IPS DF 4.7 (cell line): ENCODE measurements at regions not wholly inside any gene's neighbourhood (a gene's known extent, or its start where the extent isn't known, plus 50 kb on each side); places are given as distances from the start of the nearest gene placed in this dataset.

Experiments
- DNase-seq: peaks from one replicate; pipeline ENCODE4 v3.0.0-alpha.2; 2013; ENCODE audit warnings: low spot score; ENCODE audit errors: extremely low read depth

DNA sequence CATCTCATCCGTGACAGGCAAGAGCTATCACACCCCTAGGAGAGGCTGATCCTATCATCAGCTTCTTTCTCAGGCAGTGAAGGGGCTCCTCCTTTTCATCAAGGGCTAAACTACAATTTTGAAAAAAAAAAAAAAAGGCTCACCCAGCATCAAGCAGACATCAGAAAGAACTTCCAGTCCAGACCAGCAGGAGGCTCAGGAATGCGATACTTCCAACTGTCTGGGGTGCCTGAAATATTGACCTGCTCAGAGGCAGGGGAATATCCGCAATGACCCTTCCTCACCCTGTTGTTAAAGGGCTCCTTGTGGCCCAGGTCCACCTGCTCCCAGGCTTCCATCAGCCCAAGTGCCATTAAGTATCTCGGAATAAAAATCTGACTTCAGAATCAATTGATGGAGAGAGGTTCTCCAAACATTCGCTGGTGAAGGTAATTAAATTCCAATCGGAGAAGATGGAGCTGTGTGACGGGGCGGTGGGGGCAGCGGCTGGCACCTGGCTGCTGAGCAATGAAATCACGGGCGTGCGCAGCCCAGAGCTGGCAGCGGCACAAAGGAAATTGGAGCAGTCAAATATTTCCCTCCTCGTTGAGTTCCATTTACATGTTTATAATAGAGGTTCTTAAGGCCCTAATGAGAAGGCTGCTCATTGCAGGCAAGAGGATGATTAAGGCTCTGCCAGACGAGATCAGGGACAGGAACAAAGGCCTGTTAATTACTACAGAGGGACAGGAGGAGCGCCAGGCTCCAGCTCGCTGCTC, 69.0 kb upstream of the THY1 start:
- no peak for DNase-seq

DNA sequence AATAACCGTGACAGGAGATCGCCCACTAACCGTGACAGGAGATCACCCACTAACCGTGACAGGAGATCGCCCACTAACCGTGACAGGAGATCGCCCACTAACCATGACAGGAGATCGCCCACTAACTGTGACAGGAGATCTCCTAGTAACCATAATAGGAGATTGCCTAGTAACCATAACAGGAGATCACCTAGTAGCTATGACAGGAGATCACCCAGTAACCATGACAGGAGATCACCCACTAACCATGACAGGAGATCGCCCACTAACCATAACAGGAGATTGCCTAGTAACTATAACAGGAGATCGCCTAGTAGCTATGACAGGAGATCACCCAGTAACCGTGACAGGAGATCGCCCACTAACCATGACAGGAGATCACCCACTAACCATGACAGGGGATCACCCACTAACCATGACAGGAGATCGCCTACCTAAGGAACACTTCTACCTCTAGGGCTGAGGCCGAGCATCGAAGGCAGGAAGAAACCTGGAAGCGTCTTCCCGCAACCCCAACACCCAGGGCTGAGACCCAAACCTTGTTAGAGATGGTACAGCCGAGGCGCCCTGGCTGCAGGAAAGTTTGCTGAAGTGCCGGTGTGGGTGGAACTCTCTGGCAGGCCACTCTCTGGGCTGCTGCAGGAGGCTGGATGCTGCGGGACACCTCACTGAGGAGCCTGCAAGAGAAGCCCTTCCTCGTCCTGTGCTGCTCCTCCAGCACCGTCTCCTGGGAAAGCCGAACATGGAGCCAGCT, 67.5 kb upstream of the THY1 start:
- no peak for DNase-seq

GRCh38 chr11:119489087-119489486, 66.1 kb upstream of the THY1 start:
- no peak for DNase-seq

DNA sequence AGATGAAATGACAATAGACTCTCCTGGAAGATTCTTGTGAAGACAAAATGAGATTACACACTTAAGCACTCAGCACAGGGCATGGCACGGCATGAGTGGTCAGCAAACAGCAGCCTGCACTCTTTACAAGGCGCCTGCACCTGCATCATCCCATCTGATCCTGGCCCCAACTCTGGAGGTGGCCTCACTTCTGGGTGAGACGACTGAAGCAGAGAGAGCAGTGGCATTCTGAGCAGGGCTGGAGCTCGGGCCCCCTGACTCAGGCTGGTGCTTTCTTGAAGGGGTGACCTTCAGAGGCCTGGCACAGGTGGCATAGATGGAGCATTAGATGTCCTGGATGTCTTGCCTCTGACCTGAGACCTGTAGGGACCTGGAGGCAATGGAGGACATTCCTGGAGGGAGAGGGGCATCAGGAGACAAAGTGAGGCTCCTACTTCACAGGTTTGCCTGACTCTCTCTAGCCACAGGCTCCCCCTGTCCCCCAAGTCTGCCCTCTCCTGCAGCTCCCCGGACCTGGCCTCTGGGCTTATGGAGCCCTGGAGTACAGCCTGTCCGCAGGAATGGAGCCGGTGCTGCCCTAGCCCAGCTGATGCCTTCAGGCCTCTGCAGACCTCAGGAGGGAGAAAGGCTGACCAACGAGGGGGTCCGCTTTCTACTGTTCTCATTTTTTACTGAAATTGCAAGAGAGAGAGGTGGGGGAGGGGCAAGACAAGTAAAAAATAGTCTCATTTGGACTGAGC, 65.5 kb upstream of the THY1 start:
- no peak for DNase-seq

GRCh38 chr11:119486691-119487259, 63.8 kb upstream of the THY1 start:
- DNase-seq: no peak

DNA sequence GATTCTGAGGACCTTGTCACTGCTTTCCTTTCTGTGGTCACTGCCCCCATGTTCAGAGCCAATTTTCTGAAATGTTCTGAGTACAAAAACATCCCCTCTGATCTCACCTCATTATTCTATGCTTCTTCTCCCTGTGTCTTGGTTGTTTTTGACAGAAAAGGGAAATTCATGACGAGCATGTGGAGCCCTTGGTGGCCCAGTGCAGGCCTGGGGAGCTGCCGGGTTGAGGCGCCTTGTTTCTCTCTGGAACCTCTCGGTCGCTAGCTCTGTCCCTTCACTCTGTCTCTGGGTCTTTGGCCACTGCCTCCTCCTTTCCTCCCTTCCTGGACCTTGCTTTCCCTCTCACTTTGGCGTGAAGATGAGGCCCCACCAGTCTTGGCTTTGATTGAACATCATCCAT, 63.0 kb upstream of the THY1 start:
- no peak for DNase-seq

DNA sequence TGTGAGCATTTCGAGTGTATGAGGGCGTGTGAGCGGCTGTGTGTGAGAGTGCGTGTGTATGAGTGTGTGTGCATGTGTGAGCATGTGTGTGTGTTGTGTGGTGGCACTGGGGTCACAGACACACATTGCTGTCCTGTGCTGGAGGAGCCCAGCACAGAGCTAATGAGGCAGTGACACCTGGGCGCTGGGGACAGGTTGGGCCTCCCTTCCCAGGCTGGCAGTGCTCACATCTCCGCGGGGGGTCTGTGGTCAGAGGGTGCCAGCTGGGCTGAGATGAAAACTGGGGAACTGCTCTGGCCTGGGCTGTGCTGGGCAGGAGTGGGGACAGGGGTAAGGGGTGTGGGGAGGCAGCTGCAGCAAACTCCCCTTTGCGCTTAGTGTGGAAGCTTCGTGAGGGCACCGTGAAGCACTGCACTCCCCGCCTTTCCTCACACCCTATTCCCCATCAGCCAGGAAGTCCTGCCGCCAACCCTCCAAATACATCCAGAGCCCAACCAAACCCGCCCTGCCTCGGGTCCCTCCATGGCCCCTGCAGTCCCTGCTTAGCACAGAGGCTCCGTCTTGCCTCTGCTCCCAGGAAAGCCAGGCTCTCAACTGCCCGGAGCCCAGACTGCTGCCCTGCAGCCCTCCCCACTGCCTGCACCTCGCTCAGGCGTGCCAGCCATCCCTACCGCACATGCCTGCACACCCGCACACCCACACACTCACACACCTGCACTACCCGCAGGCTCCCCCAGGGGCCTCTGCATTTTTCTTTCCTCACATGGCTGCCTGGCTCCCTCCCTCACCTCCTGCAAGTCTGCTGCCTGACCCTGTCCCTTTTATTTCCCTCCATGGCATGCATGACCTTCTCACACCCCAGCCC, 62.0 kb upstream of the THY1 start:
- no peak for DNase-seq

- no peak for DNase-seq
These were observed 61.0 kb upstream of the THY1 start for GRCh38 chr11:119483881-119484371.

DNA sequence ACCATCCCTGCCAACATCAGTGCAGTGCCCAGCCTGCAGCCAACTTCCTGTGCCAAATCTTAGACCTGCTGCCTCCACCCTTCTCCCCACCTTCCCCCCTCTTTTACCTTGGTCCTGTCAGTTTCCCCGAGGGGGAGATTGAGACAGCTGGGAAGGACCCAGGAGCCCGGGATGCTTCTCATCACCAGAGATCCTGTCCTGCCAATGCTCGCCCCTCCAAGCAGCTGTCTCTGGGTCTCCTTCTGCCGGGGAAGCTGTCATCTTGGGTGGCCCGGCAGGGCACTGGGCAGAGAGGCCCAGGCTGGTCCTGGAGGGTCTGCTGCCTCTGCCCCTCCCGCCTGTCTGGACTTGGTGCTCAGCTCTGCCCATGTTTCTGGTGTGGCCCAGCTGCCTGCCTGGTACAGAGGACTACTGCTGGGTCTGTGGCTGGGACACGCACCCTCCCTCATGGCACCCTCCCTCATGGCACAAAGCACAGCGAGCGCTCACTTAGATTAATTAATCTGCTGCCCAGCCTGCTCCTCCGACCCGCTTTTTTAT, 60.4 kb upstream of the THY1 start:
- DNase-seq: no peak

DNA sequence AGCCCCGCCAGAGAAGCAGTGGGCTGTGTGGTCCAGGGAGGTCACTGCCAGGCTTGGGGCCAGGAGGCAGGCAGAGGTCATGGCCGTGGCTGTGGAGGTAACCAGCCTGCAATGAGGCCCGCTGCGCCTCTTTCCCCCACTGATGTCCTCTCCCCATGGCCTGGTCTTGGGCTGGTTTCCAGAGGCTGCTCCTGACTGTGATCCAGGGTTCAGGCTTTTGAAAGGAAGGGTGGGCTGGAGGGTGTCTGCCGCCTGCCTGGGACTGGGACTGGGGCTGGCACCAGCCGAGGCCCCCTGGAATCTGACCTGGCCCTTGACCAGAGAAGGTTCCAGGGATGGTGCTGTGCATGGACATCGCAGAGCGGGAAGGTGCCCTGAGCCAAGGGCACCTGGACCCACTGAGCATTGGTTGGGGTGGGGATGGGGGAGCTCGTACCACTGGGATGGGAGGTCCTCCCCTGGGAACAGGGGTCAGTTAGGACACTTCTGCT, 59.6 kb upstream of the THY1 start:
- no peak for DNase-seq

GRCh38 chr11:119481667-119482400, 58.9 kb upstream of the THY1 start:
- DNase-seq: no peak

DNA sequence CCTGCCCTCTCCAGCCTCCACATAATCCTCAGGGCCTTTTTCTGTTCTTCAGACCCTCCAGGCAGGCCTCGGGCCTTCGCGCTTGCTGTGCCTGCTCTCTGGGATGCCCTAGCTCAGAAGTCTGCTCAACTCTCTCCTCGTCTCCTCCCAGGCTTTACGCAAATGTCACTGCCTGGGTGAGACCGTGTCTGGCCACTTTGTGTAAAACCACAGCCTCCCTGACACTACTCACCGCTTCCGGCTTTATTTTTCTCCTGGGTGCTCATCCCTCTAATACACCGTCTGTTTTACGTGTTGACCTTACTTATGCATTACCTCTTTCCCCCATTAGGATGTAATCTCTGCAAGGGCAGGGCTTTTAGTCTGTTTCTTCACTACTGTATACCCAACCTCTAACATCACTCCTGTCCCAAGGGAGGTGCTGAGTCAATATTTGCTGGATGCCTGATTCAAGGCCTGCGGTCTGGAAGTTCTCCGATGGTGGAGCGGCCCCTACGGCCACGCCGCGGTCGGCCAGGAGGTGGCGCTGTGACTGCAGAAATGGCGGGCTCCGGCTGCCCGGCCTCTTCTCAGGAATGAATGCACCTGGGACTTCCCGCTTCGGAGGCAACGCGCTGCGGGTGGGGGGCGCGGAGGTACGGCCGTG, 58.2 kb upstream of the THY1 start:
- DNase-seq: no peak

DNA sequence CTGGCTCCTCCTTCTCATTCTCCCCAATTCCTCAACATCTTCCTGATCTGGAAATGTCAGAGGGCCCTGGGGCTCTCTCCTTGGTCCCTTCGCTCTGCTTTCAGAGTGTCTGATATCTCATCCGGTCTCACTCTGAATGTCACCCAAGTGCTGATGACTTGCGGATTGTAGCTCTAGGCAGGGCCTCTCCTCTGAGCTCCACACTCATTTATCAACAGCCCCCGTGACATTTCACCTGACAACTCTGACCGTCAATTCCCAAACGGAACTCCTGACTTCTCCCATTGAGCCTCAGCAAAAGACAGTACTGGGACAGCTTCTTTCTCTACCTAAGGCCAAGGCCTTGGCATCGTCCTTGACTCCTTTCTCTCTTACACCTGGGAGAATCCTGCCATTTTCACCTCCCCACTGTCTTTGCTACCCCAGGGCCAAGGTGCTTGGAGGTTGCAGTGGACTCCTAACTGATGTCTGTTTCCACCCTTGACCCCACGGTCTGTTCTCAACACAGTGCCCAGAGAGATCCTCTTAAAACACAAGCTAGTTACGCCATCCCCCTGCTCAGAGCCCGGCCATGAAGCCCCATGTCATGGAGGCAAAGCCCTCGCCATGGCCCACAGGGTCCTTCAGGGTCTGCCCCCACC, 57.5 kb upstream of the THY1 start:
- DNase-seq: no peak

DNA sequence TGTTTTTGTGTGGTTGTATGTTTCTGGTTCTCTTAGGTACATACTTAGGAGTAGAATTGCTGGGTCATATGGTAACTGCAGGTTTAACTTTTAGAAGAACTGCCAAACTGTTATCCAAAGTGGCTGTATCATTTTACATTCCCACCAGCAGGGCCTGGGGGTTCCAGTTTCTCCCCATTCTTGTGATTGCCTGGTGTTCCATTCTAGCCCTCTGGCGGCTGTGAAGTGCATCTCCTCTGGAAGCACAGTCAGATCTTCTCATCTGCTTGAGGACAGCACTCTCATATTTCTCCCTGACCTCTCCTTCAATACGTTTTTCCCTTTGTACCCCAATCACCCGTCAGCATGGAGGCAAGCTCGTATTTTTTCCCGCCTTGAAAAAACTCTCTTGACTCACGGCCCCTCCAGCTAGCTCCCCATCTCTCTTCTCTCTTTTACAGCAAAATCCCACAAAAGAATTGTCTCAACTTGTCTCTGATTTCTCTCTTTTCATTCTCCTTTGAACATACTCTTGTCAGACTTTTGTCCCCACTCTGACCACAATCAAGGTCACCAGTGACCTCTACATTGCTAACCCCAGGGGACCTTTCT, 56.8 kb upstream of the THY1 start:
- DNase-seq: no peak

DNA sequence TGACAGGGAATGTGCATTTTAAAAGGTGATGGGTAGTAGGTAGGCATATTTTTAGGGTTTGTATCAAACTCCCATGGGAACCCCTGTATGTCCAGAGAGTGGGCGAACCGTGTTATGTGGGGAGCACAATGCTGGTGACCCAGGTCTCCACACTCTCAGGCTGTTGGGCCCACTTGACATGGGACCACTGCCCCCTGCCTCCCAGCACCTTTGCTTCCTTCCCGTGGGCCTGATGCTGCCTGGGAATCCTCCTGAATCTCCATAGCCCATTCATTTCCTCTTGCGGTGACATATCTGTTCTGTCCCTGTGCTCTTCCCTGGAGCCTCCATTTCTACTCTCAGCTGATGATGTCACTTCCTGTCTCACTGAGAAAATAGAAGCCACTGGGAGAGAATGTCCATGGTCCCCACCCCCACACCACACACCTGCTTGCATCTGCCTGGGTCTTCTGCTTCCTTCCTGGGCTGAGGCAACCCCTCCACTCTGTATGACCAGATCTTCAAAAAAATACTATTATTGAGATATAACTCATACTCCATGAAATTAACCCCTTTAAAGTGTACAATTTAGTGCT, 55.8 kb upstream of the THY1 start:
- DNase-seq: no peak

GRCh38 chr11:119476666-119477331, 53.8 kb upstream of the THY1 start:
- no peak for DNase-seq

DNA sequence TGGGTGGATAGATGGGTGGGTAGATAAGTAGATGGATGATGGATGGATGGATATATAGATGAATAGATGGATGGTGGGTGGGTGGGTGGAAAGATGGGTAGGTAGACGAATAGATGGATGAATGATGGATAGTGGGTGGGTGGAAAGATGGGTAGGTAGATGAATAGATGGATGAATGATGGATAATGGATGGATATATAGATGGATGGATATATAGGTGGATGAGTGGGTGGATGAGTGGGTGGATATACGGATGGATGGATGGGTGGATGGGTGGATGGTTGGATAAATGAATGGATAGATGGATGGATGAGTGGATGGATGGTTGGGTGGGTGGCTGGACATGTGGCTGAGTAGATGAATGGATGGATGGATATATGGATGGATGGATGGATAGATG, 53.1 kb upstream of the THY1 start:
- no peak for DNase-seq
